Neural cell (in vitro differentiated cells): ENCODE measurements at regions not wholly inside any gene's neighbourhood (a gene's known extent, or its start where the extent isn't known, plus 50 kb on each side); places are given as distances from the start of the nearest gene placed in this dataset.

Source experiments
- H2AFZ ChIP-seq: fragments of 200-600, 300-800 bp; sonication (generic), shearing (Covaris generic); 2 replicates; pipeline ENCODE4 v1.6.0; 2014; ENCODE audit warnings: low read depth, mild to moderate bottlenecking, antibody characterized with exemption, low read length, moderate library complexity
- H3F3A ChIP-seq: fragments of 200-600 bp; shearing (Covaris generic); 2 replicates; pipeline ENCODE4 v1.6.1; 2016; ENCODE audit warnings: mild to moderate bottlenecking, moderate library complexity, mixed read lengths, antibody characterized with exemption, low read length; ENCODE audit not compliant: insufficient read depth, poor library complexity, severe bottlenecking
- H3K27ac ChIP-seq: fragments of 200-600, 300-800 bp; sonication (generic), shearing (Covaris generic); 2 replicates; pipeline ENCODE4 v1.5.1; 2014; ENCODE audit warnings: mild to moderate bottlenecking, low read length, moderate library complexity
- H3K27me3 ChIP-seq: fragments of 300-800, 200-600 bp; sonication (generic), shearing (Covaris generic); 2 replicates; pipeline ENCODE4 v1.6.0; 2014; ENCODE audit warnings: mild to moderate bottlenecking, low read depth, low read length, moderate library complexity; ENCODE audit not compliant: insufficient read depth
- H3K36me3 ChIP-seq: fragments of 300-800, 200-600 bp; sonication (generic), shearing (Covaris generic); 2 replicates; pipeline ENCODE4 v1.5.1; 2014; ENCODE audit warnings: mild to moderate bottlenecking, antibody characterized with exemption, low read length, moderate library complexity; ENCODE audit not compliant: insufficient read depth
- H3K4me2 ChIP-seq: fragments of 300-800, 200-600 bp; sonication (generic), shearing (Covaris generic); 2 replicates; pipeline ENCODE4 v1.6.0; 2014; ENCODE audit warnings: mild to moderate bottlenecking, low read length
- H3K4me3 ChIP-seq: fragments of 300-800, 200-600 bp; sonication (generic), shearing (Covaris generic); 2 replicates; pipeline ENCODE4 v1.5.1; 2014; ENCODE audit warnings: mild to moderate bottlenecking, low read length, moderate library complexity
- H3K79me2 ChIP-seq: fragments of 200-600 bp; shearing (Covaris generic); replicated peaks from 2 replicates; pipeline ENCODE4 v1.6.0; 2014; ENCODE audit warnings: mild to moderate bottlenecking, low read length, moderate library complexity; ENCODE audit not compliant: insufficient read depth
- H3K9ac ChIP-seq: fragments of 300-800, 200-600 bp; sonication (generic), shearing (Covaris generic); 2 replicates; pipeline ENCODE4 v1.6.1; 2016; ENCODE audit warnings: mild to moderate bottlenecking, low read length, mixed read lengths
- H3K9me2 ChIP-seq: fragments of 200-600 bp; shearing (Covaris generic); 2 replicates; pipeline ENCODE4 v1.6.1; 2016; ENCODE audit warnings: mild to moderate bottlenecking, low read length, mixed read lengths; ENCODE audit not compliant: insufficient read depth
- H3K9me3 ChIP-seq: fragments of 200-600, 300-800 bp; sonication (generic), shearing (Covaris generic); 2 replicates; pipeline ENCODE4 v1.6.1; 2016; ENCODE audit warnings: mild to moderate bottlenecking, mixed run types, low read length, moderate library complexity, mixed read lengths
- H4K20me1 ChIP-seq: fragments of 200-600 bp; shearing (Covaris generic); 2 replicates; pipeline ENCODE4 v1.6.1; 2016; ENCODE audit warnings: mild to moderate bottlenecking, mixed run types; ENCODE audit not compliant: insufficient read depth
- CTCF ChIP-seq: fragments of 450-650 bp; IDR thresholded peaks from 2 replicates; pipeline ENCODE4 v1.5.1; 2014; ENCODE audit warnings: antibody characterized with exemption, mild to moderate bottlenecking, moderate library complexity; ENCODE audit not compliant: poor library complexity, severe bottlenecking
- EP300 ChIP-seq: fragments of 450-650 bp; conservative IDR thresholded peaks from 2 replicates; pipeline ENCODE4 v1.6.1; 2014; ENCODE audit warnings: antibody characterized with exemption, mild to moderate bottlenecking, moderate library complexity; ENCODE audit not compliant: poor library complexity, severe bottlenecking
- EZH2 ChIP-seq: fragments of 200-600, 300-800 bp; shearing (Covaris generic), sonication (generic); IDR thresholded peaks from 2 replicates; pipeline ENCODE4 v1.6.1; 2014; ENCODE audit warnings: antibody characterized with exemption, low read length, borderline replicate concordance, mild to moderate bottlenecking; ENCODE audit not compliant: insufficient read depth, poor library complexity, severe bottlenecking
- MXI1 ChIP-seq: fragments of 450-650 bp; conservative IDR thresholded peaks from 2 replicates; pipeline ENCODE4 v1.6.1; 2014; ENCODE audit warnings: antibody characterized with exemption, mild to moderate bottlenecking; ENCODE audit not compliant: poor library complexity, severe bottlenecking
- POLR2AphosphoS5 ChIP-seq: IDR thresholded peaks from 2 replicates; pipeline ENCODE4 v1.6.1; 2012
- RAD21 ChIP-seq: fragments of 450-650 bp; conservative IDR thresholded peaks from 2 replicates; pipeline ENCODE4 v1.6.1; 2014; ENCODE audit warnings: antibody characterized with exemption, mild to moderate bottlenecking, moderate library complexity
- REST ChIP-seq: IDR thresholded peaks from 2 replicates; pipeline ENCODE4 v1.6.1; 2012; ENCODE audit warnings: borderline replicate concordance
- SMC3 ChIP-seq: fragments of 450-650 bp; conservative IDR thresholded peaks from 2 replicates; pipeline ENCODE4 v1.6.1; 2014; ENCODE audit warnings: antibody characterized with exemption, mild to moderate bottlenecking, moderate library complexity; ENCODE audit not compliant: poor library complexity
- TAF1 ChIP-seq: IDR thresholded peaks from 2 replicates; pipeline ENCODE4 v1.6.1; 2012; ENCODE audit warnings: low read depth

- H3K4me3 ChIP-seq: no peak overlapping the region
- no peak overlapping the region for H3K27ac ChIP-seq
- no peaks in the 10 kb centered on the region for H3F3A ChIP-seq
- H3K27me3 ChIP-seq: no peaks in the 10 kb centered on the region
- no peaks in the 10 kb centered on the region for H3K9me2 ChIP-seq
- H3K4me2 ChIP-seq: no peak overlapping the region
- no peak overlapping the region for H2AFZ ChIP-seq
- H3K9me3 ChIP-seq: no peaks in the 10 kb centered on the region
- TF ChIP-seq POLR2AphosphoS5: no peak
- no peak for TF ChIP-seq CTCF
- no peak for TF ChIP-seq SMC3
- no peak for TF ChIP-seq TAF1
- no peak for TF ChIP-seq REST
- no peak for TF ChIP-seq RAD21
- TF ChIP-seq EP300: no peak
- no peak for TF ChIP-seq EZH2
- TF ChIP-seq MXI1: no peak
- no peak overlapping the region for H3K9ac ChIP-seq
- H3K36me3 ChIP-seq: no peaks in the 10 kb centered on the region
- no peaks in the 10 kb centered on the region for H4K20me1 ChIP-seq
- H3K79me2 ChIP-seq: no peaks in the 10 kb centered on the region
These were observed 97.8 kb upstream of the ROBO2 start for GRCh38 chr3:76942101-76942500.

- Histone ChIP-seq H3K79me2 (no peaks in the 10 kb centered on the region), H3K27ac (no peak overlapping the region), H3K9ac (no peak overlapping the region), H3K9me2 (no peaks in the 10 kb centered on the region), H3K27me3 (no peaks in the 10 kb centered on the region), H3K4me2 (no peak overlapping the region), H3K36me3 (no peaks in the 10 kb centered on the region), H3F3A (no peaks in the 10 kb centered on the region), H4K20me1 (no peaks in the 10 kb centered on the region), H3K9me3 (no peaks in the 10 kb centered on the region), H2AFZ (no peak overlapping the region), H3K4me3 (no peak overlapping the region)
- no peak for TF ChIP-seq CTCF
These were observed 96.8 kb upstream of the ROBO2 start for GRCh38 chr3:76943058-76943457.
